ENCODE measurements at regions not wholly inside any gene's neighbourhood (a gene's known extent, or its start where the extent isn't known, plus 50 kb on each side); places are given as distances from the start of the nearest gene placed in this dataset.

DNA sequence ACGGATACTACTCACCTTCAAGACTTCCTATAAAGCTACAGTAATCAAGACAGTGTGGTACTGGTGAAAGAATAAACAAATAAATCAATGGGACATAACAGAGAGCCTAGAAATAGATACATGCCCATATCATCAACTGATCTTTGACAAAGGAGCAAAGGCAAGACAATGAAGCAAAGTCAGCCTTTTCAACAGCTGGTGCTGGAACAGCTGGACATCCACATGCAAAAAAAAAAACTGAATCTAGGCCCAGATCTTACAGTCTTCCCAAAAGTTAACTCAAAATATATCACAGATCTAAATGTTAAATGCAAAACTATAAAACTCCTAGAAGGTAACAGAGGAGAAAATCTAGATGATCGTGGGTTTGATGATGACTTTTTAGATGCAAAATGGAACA lies 170.3 kb downstream of the MIS18A start:
- Histone ChIP-seq H3K36me3 (replicated peaks; ENCODE audit: insufficient read depth, low read length) (no peaks in the 10 kb centered on the region), H3K79me2 (ENCODE audit: low read length) (no peaks in the 10 kb centered on the region), H3K9ac (ENCODE audit: low read length) (no peak overlapping the region), H3K9me2 (replicated peaks; ENCODE audit: insufficient read depth, low read length) (no peaks in the 10 kb centered on the region), H4K20me1 (ENCODE audit: insufficient read depth, low read length) (no peaks in the 10 kb centered on the region), H3K9me3 (replicated peaks; ENCODE audit: insufficient read depth, low read length) (no peaks in the 10 kb centered on the region), H3K4me2 (ENCODE audit: low read depth, low read length) (no peak overlapping the region), H3F3A (ENCODE audit: insufficient read depth, low read length) (no peaks in the 10 kb centered on the region), H3K4me1 (ENCODE audit: low read length) (no peaks in the 10 kb centered on the region), H3K4me3 (ENCODE audit: low read length) (no peak overlapping the region), H3K27me3 (replicated peaks; ENCODE audit: insufficient read depth, low read length) (no peaks in the 10 kb centered on the region), H2AFZ (ENCODE audit: low read length) (no peak overlapping the region), H3K27ac (ENCODE audit: low read length) (no peak overlapping the region)
- no peak for DNase-seq
- no peak for TF ChIP-seq EZH2 (optimal IDR thresholded peaks at IDR 0.05; ENCODE audit: low read depth, low read length)
- TF ChIP-seq EZH2phosphoT487 (IDR thresholded peaks at IDR 0.05; ENCODE audit: low read length), result no peak
- TF ChIP-seq, protein P1, sequence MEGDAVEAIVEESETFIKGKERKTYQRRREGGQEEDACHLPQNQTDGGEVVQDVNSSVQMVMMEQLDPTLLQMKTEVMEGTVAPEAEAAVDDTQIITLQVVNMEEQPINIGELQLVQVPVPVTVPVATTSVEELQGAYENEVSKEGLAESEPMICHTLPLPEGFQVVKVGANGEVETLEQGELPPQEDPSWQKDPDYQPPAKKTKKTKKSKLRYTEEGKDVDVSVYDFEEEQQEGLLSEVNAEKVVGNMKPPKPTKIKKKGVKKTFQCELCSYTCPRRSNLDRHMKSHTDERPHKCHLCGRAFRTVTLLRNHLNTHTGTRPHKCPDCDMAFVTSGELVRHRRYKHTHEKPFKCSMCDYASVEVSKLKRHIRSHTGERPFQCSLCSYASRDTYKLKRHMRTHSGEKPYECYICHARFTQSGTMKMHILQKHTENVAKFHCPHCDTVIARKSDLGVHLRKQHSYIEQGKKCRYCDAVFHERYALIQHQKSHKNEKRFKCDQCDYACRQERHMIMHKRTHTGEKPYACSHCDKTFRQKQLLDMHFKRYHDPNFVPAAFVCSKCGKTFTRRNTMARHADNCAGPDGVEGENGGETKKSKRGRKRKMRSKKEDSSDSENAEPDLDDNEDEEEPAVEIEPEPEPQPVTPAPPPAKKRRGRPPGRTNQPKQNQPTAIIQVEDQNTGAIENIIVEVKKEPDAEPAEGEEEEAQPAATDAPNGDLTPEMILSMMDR (IDR thresholded peaks at IDR 0.05; ENCODE audit: low read length), result no peak

DNA sequence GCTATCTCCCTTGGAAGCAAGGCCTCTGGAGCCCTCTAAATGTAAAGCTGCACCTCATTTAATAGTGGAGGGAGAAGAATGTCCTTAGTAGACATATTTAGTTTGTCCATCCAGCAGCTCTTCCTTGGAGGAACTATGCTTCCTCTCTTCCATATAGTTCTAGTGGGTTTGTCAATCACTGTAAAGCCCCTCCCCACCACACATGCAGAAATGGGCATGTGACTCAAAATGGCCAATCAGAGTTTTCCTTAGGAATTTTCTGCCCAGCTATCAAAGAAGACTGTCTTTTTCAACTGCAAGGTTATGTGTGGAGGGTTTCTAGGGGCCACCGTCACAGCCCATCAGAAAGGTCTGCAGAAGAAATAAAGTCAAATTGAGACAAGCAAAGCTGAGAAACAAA lies 175.5 kb downstream of the MIS18A start:
- H3K27ac ChIP-seq (ENCODE audit: low read length), result no peak overlapping the region
- no peak for DNase-seq
- H3K4me1 ChIP-seq (ENCODE audit: low read length), result no peaks in the 10 kb centered on the region
- H3K9me2 ChIP-seq (replicated peaks; ENCODE audit: insufficient read depth, low read length), result no peaks in the 10 kb centered on the region
- no peaks in the 10 kb centered on the region for H3K27me3 ChIP-seq (replicated peaks; ENCODE audit: insufficient read depth, low read length)
- H3K4me3 ChIP-seq (ENCODE audit: low read length), result no peak overlapping the region
- no peak overlapping the region for H3K4me2 ChIP-seq (ENCODE audit: low read depth, low read length)
- H4K20me1 ChIP-seq (ENCODE audit: insufficient read depth, low read length), result no peaks in the 10 kb centered on the region
- H3F3A ChIP-seq (ENCODE audit: insufficient read depth, low read length), result no peaks in the 10 kb centered on the region
- TF ChIP-seq EZH2 (optimal IDR thresholded peaks at IDR 0.05; ENCODE audit: low read depth, low read length) (no peak), EZH2phosphoT487 (IDR thresholded peaks at IDR 0.05; ENCODE audit: low read length) (no peak)
- TF ChIP-seq, protein P1 (IDR thresholded peaks at IDR 0.05; ENCODE audit: low read length), result no peak
- H3K79me2 ChIP-seq (ENCODE audit: low read length), result no peaks in the 10 kb centered on the region
- no peak overlapping the region for H3K9ac ChIP-seq (ENCODE audit: low read length)
- no peaks in the 10 kb centered on the region for H3K9me3 ChIP-seq (replicated peaks; ENCODE audit: insufficient read depth, low read length)
- H3K36me3 ChIP-seq (replicated peaks; ENCODE audit: insufficient read depth, low read length), result no peaks in the 10 kb centered on the region
- H2AFZ ChIP-seq (ENCODE audit: low read length), result no peak overlapping the region

DNA sequence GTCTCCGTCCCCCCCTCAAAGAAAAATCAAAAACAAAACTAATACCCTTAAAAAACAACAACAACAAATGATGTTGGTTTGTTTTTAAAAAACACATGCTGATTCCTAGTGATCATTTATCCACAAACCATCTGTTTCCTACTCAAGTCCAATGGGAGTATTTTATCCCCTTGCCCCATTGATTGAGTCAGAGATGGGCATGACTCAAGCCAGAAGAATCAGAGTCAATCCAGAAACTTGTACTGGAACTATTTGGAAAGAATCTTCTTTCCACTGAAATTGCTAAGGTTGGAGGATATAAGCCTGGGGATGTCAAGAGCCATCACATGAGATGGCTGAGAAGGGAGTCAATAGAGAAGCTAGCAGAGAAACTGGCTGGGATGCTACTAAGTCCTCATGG lies 176.4 kb downstream of the MIS18A start:
- Histone ChIP-seq H3K4me1 (ENCODE audit: low read length) (no peaks in the 10 kb centered on the region), H3K4me3 (ENCODE audit: low read length) (no peak overlapping the region), H3K9me3 (replicated peaks; ENCODE audit: insufficient read depth, low read length) (no peaks in the 10 kb centered on the region), H3K9me2 (replicated peaks; ENCODE audit: insufficient read depth, low read length) (no peaks in the 10 kb centered on the region), H3K27me3 (replicated peaks; ENCODE audit: insufficient read depth, low read length) (no peaks in the 10 kb centered on the region), H3K4me2 (ENCODE audit: low read depth, low read length) (no peak overlapping the region), H3K36me3 (replicated peaks; ENCODE audit: insufficient read depth, low read length) (no peaks in the 10 kb centered on the region), H4K20me1 (ENCODE audit: insufficient read depth, low read length) (no peaks in the 10 kb centered on the region), H3K79me2 (ENCODE audit: low read length) (no peaks in the 10 kb centered on the region), H2AFZ (ENCODE audit: low read length) (no peak overlapping the region), H3F3A (ENCODE audit: insufficient read depth, low read length) (no peaks in the 10 kb centered on the region), H3K9ac (ENCODE audit: low read length) (no peak overlapping the region), H3K27ac (ENCODE audit: low read length) (no peak overlapping the region)
- DNase-seq, result no peak
- TF ChIP-seq EZH2 (optimal IDR thresholded peaks at IDR 0.05; ENCODE audit: low read depth, low read length) (no peak), EZH2phosphoT487 (IDR thresholded peaks at IDR 0.05; ENCODE audit: low read length) (no peak)
- TF ChIP-seq, protein P1 (IDR thresholded peaks at IDR 0.05; ENCODE audit: low read length), result no peak

All from MM.1S (cell line).